Breast epithelium (tissue), 4 donors: ENCODE measurements at regions not wholly inside any gene's neighbourhood (a gene's known extent, or its start where the extent isn't known, plus 50 kb on each side); places are given as distances from the start of the nearest gene placed in this dataset.

ENCODE experiments used
- DNase-seq, 2 donors: peaks; one replicate each; pipeline ENCODE4 v3.0.0-alpha.2; 2019; ENCODE audit warnings: low spot score in 2 of 2
- H3K27ac ChIP-seq, 2 donors: fragments of 200-600 bp; sonication (generic) in 1 of 2; one replicate each; pipeline ENCODE4 v1.5.1; 2016 to 2019; ENCODE audit warnings: mild to moderate bottlenecking in 1 of 2
- H3K27me3 ChIP-seq, 2 donors: fragments of 200-600 bp; sonication (generic) in 1 of 2; one replicate each; pipeline versions ENCODE4 v1.5.1 to v1.6.0; 2017 to 2019; ENCODE audit warnings: control low read depth in 1 of 2, mild to moderate bottlenecking in 1 of 2
- H3K36me3 ChIP-seq: fragments of 200-600 bp; one replicate; pipeline ENCODE4 v1.5.1; 2019
- H3K4me1 ChIP-seq, 2 donors: fragments of 200-600 bp; sonication (generic); one replicate each; pipeline ENCODE4 v1.5.1; 2016 to 2019; ENCODE audit warnings: control low read depth in 1 of 2
- H3K4me3 ChIP-seq, 3 donors: fragments of 200-600 bp; sonication (generic); 1 replicate in 2 of 3; 2 replicates in 1 of 3; pipeline ENCODE4 v1.5.1; 2016 to 2019; ENCODE audit warnings: mild to moderate bottlenecking in 3 of 3, moderate library complexity in 2 of 3
- H3K9me3 ChIP-seq, 2 donors: fragments of 200-600 bp; sonication (generic) in 1 of 2; one replicate each; pipeline ENCODE4 v1.5.1; 2016 to 2019; ENCODE audit warnings: control low read depth in 1 of 2
- POLR2A ChIP-seq: fragments of 450-650 bp; IDR thresholded peaks from one replicate; pipeline ENCODE4 v1.6.1; 2016; ENCODE audit warnings: antibody characterized with exemption, mild to moderate bottlenecking, moderate library complexity
- POLR2AphosphoS5 ChIP-seq, 3 donors: sonication (generic); formaldehyde crosslinking; IDR thresholded peaks; one replicate each; pipeline ENCODE4 v1.6.1; 2017; ENCODE audit warnings: antibody characterized with exemption in 3 of 3
- intact Hi-C: fragments of 100-400 bp; cut with DNase I; formaldehyde crosslinking; loops from one replicate; pipeline ENCODE4 v1.15.1; 2023; ENCODE audit warnings: low total_unique reads
- TF ChIP-seq, protein P1 (sequence below), 3 donors: fragments of 450-650 bp; IDR thresholded peaks; one replicate each; pipeline ENCODE4 v1.5.1; 2016 to 2017; ENCODE audit warnings: antibody characterized with exemption in 3 of 3, mild to moderate bottlenecking in 3 of 3, moderate library complexity in 3 of 3

DNA sequence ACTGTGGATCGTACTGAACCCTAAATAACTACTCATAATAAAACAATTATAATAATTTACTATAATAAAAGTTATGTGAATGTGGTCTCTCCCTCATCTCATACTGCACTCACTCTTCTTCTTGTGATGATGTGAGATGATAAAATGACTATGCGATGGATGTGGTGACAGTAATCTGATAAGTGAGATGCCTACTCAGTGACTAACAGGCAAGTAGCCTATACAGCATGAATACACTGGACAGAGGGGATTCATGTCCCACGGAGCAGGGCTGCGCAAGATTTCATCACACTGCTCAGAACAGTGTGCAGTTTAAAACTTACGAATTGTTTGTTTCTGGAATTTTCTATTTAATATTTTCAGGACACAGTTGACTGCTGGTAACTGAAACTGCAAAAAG lies 304.0 kb downstream of the DUSP10 start:
- intact Hi-C loops, result no loop called here
- no peaks in the 10 kb centered on the region for H3K27me3 ChIP-seq
- no peaks in the 10 kb centered on the region for H3K4me1 ChIP-seq
- no peak overlapping the region for H3K27ac ChIP-seq
- DNase-seq, result no peak
- no peak overlapping the region for H3K4me3 ChIP-seq
- H3K9me3 ChIP-seq, result no peaks in the 10 kb centered on the region
- no peaks in the 10 kb centered on the region for H3K36me3 ChIP-seq
- TF ChIP-seq, protein P1, sequence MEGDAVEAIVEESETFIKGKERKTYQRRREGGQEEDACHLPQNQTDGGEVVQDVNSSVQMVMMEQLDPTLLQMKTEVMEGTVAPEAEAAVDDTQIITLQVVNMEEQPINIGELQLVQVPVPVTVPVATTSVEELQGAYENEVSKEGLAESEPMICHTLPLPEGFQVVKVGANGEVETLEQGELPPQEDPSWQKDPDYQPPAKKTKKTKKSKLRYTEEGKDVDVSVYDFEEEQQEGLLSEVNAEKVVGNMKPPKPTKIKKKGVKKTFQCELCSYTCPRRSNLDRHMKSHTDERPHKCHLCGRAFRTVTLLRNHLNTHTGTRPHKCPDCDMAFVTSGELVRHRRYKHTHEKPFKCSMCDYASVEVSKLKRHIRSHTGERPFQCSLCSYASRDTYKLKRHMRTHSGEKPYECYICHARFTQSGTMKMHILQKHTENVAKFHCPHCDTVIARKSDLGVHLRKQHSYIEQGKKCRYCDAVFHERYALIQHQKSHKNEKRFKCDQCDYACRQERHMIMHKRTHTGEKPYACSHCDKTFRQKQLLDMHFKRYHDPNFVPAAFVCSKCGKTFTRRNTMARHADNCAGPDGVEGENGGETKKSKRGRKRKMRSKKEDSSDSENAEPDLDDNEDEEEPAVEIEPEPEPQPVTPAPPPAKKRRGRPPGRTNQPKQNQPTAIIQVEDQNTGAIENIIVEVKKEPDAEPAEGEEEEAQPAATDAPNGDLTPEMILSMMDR (IDR thresholded peaks at IDR 0.05), result no peak
- no peak for TF ChIP-seq POLR2A
- TF ChIP-seq POLR2AphosphoS5 (IDR thresholded peaks at IDR 0.05), result no peak

DNA sequence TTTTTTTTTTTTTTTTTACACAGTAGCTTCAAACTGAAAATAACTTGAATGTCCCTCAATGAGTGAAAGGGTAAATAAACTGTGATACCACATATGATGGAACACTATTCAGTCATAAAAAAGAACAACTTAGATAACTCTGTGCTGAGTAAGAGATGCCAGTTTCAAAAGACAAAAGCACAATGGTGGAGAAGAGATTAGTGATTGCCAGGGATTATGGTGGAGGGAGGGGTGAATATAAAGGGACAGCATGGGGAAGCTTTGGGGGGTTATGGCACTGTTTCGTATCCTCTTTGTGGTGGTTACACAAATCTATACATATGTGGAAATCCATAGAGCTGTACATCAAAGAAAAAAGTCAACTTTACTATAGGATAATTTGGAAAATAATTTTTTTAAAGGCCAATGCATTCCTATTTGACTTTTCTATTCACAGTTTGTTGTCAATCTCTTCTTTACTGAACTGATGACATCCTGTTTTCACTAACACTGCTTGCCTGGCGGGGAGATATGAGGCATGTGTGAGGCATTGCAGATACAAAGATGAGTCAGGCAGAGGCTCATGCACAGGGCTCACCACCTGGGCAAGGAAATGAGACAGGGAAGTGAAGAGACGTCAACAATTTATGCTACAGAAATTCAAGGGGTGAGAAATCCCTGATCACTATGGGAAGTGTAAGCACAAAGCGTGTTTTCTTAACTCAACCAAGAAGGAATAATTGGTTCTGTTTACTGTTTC lies 302.7 kb downstream of the DUSP10 start:
- Histone ChIP-seq H3K36me3 (no peaks in the 10 kb centered on the region), H3K27ac (no peak overlapping the region), H3K4me1 (no peaks in the 10 kb centered on the region), H3K27me3 (no peaks in the 10 kb centered on the region), H3K9me3 (no peaks in the 10 kb centered on the region), H3K4me3 (no peak overlapping the region)
- TF ChIP-seq, protein P1 (IDR thresholded peaks at IDR 0.05), result no peak
- TF ChIP-seq POLR2AphosphoS5 (IDR thresholded peaks at IDR 0.05) (no peak), POLR2A (no peak)
- no peak for DNase-seq
- intact Hi-C loops, result no loop called here

DNA sequence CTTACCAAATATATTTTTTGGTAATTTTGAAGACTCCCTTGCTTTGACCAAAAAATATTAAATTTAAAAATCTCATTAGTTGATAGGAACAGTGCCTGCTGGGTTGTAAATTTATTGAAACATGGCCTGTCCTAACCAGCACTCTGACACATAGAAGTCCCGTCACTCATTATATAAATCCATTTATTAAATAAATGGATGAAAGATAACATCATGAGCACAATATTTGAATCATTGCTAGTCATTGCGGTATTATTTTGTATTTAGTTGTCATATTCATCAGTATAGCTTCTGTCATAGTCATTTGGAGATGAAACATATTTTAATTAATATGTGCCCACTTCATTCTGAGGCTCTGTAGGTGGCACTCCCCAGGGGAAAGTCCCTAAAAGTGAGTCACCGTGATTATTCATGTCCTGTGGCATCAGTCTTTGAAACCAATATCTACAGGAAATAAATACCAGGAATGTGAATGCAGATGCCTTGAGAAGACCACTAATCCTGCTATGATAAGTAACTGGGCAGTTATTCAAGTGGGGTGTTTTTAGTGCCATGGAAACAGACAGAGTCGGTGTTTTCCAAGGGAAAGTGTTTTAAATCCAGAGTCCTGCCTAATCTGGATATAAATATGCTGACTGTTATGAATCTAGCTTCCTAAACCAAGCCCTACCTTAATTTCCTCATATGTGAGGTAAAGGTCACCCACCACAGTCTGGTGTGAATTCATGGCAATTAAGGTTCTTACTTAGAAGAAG lies 302.0 kb downstream of the DUSP10 start:
- Histone ChIP-seq H3K27ac (no peak overlapping the region), H3K27me3 (no peaks in the 10 kb centered on the region), H3K4me1 (no peaks in the 10 kb centered on the region), H3K4me3 (no peak overlapping the region), H3K9me3 (no peaks in the 10 kb centered on the region), H3K36me3 (no peaks in the 10 kb centered on the region)
- no peak for TF ChIP-seq POLR2A
- no peak for TF ChIP-seq POLR2AphosphoS5 (IDR thresholded peaks at IDR 0.05)
- TF ChIP-seq, protein P1 (IDR thresholded peaks at IDR 0.05), result no peak
- no peak for DNase-seq
- intact Hi-C loops, result no loop called here

DNA sequence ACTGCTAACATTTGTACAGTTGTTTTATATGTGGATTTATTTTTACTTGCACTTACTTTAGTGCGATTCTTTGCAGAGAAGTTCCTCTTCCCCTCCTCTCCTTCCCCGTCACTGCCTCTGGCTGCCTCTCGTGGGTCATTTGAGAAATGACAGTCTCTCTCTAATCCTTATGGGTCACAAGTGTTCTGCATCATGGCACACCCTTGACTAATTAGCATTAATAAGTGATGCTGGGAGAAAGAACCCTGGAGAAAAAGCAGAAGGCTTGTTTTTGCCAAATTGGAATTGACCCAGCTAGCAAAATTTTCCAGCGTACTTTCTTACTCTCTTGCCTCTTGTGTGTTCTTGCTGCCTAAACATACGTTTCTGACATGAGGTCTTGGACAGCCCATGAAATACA lies 301.2 kb downstream of the DUSP10 start:
- no peak for DNase-seq
- Histone ChIP-seq H3K4me3 (no peak overlapping the region), H3K27me3 (no peaks in the 10 kb centered on the region), H3K27ac (no peak overlapping the region), H3K9me3 (no peaks in the 10 kb centered on the region), H3K36me3 (no peaks in the 10 kb centered on the region), H3K4me1 (no peaks in the 10 kb centered on the region)
- no peak for TF ChIP-seq POLR2A
- TF ChIP-seq, protein P1 (IDR thresholded peaks at IDR 0.05), result no peak
- no peak for TF ChIP-seq POLR2AphosphoS5 (IDR thresholded peaks at IDR 0.05)
- intact Hi-C loops, result no loop called here

DNA sequence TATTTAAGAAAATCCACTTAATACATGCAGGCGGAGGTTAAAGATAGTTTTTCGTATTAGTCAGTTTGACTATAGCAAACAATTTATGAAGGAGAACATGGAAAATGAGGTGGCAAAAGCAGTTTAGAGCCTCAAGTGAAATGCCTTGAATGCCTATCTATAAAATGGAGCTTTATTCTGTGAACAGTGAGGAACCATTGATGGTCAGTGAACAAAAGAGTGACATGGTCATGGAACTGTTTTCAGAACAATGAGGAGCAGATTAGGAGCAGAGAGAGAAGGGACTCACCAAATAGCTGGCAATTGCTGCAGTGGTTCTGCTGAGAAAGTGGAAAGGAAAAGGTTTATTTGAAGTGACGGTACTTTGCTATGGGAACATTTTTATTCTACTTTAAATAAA lies 299.8 kb downstream of the DUSP10 start:
- Histone ChIP-seq H3K4me1 (no peaks in the 10 kb centered on the region), H3K36me3 (no peaks in the 10 kb centered on the region), H3K9me3 (no peaks in the 10 kb centered on the region), H3K27ac (no peak overlapping the region), H3K4me3 (no peak overlapping the region), H3K27me3 (no peaks in the 10 kb centered on the region)
- TF ChIP-seq POLR2AphosphoS5 (IDR thresholded peaks at IDR 0.05) (no peak), POLR2A (no peak)
- TF ChIP-seq, protein P1 (IDR thresholded peaks at IDR 0.05), result no peak
- intact Hi-C loops, result no loop called here
- no peak for DNase-seq
